ENCODE measurements at regions not wholly inside any gene's neighbourhood (a gene's known extent, or its start where the extent isn't known, plus 50 kb on each side); places are given as distances from the start of the nearest gene placed in this dataset.
A peak's percentile ranks its signal among the peaks of the same experiment; 100 is the strongest.
"Not testable (repeated sequence)": the region's sequence is repeated elsewhere in the genome, so short reads cannot be mapped to it uniquely, and the experiment has no call there.

GRCh38 chr17:72572604-72573491 lies 452.0 kb downstream of the SOX9 start:
- H3K27me3 Mint-ChIP-seq: peaks cover 6 to 8% of the 10 kb centered on the region in 2 donors
- no peaks in the 10 kb centered on the region for H3K9me3 ChIP-seq (ENCODE audit: control insufficient read depth in 1 of 2, low read length in 2 of 2)
- CTCF ChIA-PET (ENCODE audit: partially characterized antibody): no interaction called here
- intact Hi-C loops (cut with micrococcal nuclease): no loop called here
- POLR2A ChIA-PET (ENCODE audit: partially characterized antibody): no interaction called here
- H3K4me3 ChIP-seq (ENCODE audit: low read length in 2 of 2): no peak overlapping the region
- no peaks in the 10 kb centered on the region for H3K36me3 ChIP-seq (ENCODE audit: insufficient read depth, low read length)
- H3K9me3 Mint-ChIP-seq: no peaks in the 10 kb centered on the region
- H3K4me1 Mint-ChIP-seq: peaks cover 0 to 3% (median under 1%) of the 10 kb centered on the region in 4 donors
- no peaks in the 10 kb centered on the region for H3K4me1 ChIP-seq (ENCODE audit: insufficient read depth, low read length)
- H3K27ac ChIP-seq (ENCODE audit: low read depth, low read length): no peak overlapping the region
- H3K36me3 Mint-ChIP-seq: no peaks in the 10 kb centered on the region
- DNase-seq: no peak
- no peak overlapping the region for H3K4me3 Mint-ChIP-seq
- H3K27ac Mint-ChIP-seq: no peak overlapping the region
- no peaks in the 10 kb centered on the region for H3K27me3 ChIP-seq (ENCODE audit: insufficient read depth, low read length)

- H3K4me1 Mint-ChIP-seq; intact Hi-C loops (cut with micrococcal nuclease); CTCF ChIA-PET (ENCODE audit: partially characterized antibody): not testable (repeated sequence)
Observed at GRCh38 chr17:72573492-72573801, 452.6 kb downstream of the SOX9 start.

GRCh38 chr17:72574675-72575510 lies 454.1 kb downstream of the SOX9 start:
- Histone ChIP-seq H3K27me3 (ENCODE audit: insufficient read depth, low read length) (no peaks in the 10 kb centered on the region), H3K4me1 (ENCODE audit: insufficient read depth, low read length) (no peaks in the 10 kb centered on the region), H3K27ac (ENCODE audit: low read depth, low read length) (no peak overlapping the region), H3K4me3 (ENCODE audit: low read length in 2 of 2) (no peak overlapping the region), H3K36me3 (ENCODE audit: insufficient read depth, low read length) (no peaks in the 10 kb centered on the region), H3K9me3 (ENCODE audit: control insufficient read depth in 1 of 2, low read length in 2 of 2) (no peaks in the 10 kb centered on the region)
- POLR2A ChIA-PET (ENCODE audit: partially characterized antibody): no interaction called here
- intact Hi-C loops (cut with micrococcal nuclease): no loop called here
- H3K9me3 Mint-ChIP-seq: no peaks in the 10 kb centered on the region
- peaks cover 0 to 3% (median under 1%) of the 10 kb centered on the region in 4 donors for H3K4me1 Mint-ChIP-seq
- H3K4me3 Mint-ChIP-seq: no peak overlapping the region
- H3K36me3 Mint-ChIP-seq: no peaks in the 10 kb centered on the region
- CTCF ChIA-PET (ENCODE audit: partially characterized antibody): interaction anchor here (1.5 kb wide), 1 partner anchor 18 kb away, joined by 6 read pairs; no protein-coding TSS in a partner anchor
- H3K27ac Mint-ChIP-seq: no peak overlapping the region
- peaks cover 6 to 8% of the 10 kb centered on the region in 2 donors for H3K27me3 Mint-ChIP-seq
- DNase-seq: no peak

More at GRCh38 chr17:72573492-72573801, 452.6 kb downstream of the SOX9 start:
- H3K9me3 ChIP-seq (ENCODE audit: control insufficient read depth in 1 of 2, low read length in 2 of 2); DNase-seq; H3K36me3 ChIP-seq (ENCODE audit: insufficient read depth, low read length); H3K27me3 ChIP-seq (ENCODE audit: insufficient read depth, low read length); H3K4me1 ChIP-seq (ENCODE audit: insufficient read depth, low read length); H3K36me3 Mint-ChIP-seq; H3K27me3 Mint-ChIP-seq; POLR2A ChIA-PET (ENCODE audit: partially characterized antibody); H3K27ac ChIP-seq (ENCODE audit: low read depth, low read length); H3K27ac Mint-ChIP-seq; H3K4me3 ChIP-seq (ENCODE audit: low read length in 2 of 2); H3K9me3 Mint-ChIP-seq; H3K4me3 Mint-ChIP-seq: not testable (repeated sequence)

GRCh38 chr17:72575542-72576233 lies 454.9 kb downstream of the SOX9 start:
- Histone ChIP-seq H3K9me3 (ENCODE audit: control insufficient read depth in 1 of 2, low read length in 2 of 2) (no peaks in the 10 kb centered on the region), H3K27me3 (ENCODE audit: insufficient read depth, low read length) (no peaks in the 10 kb centered on the region), H3K27ac (ENCODE audit: low read depth, low read length) (no peak overlapping the region), H3K4me3 (ENCODE audit: low read length in 2 of 2) (no peak overlapping the region), H3K4me1 (ENCODE audit: insufficient read depth, low read length) (no peaks in the 10 kb centered on the region), H3K36me3 (ENCODE audit: insufficient read depth, low read length) (no peaks in the 10 kb centered on the region)
- peak overlapping the region in 1 of 7 donors; percentile 56 for H3K27ac Mint-ChIP-seq
- no peaks in the 10 kb centered on the region for H3K36me3 Mint-ChIP-seq
- DNase-seq: no peak
- intact Hi-C loops (cut with micrococcal nuclease): no loop called here
- ChIA-PET CTCF (ENCODE audit: partially characterized antibody) (interaction anchor here (1.5 kb wide), 1 partner anchor 19 kb away, joined by 6 read pairs; no protein-coding TSS in a partner anchor), POLR2A (ENCODE audit: partially characterized antibody) (no interaction called here)
- H3K4me1 Mint-ChIP-seq: peaks cover 0 to 3% (median under 1%) of the 10 kb centered on the region in 4 donors
- no peak overlapping the region for H3K4me3 Mint-ChIP-seq
- peaks cover 6 to 8% of the 10 kb centered on the region in 2 donors for H3K27me3 Mint-ChIP-seq
- no peaks in the 10 kb centered on the region for H3K9me3 Mint-ChIP-seq

- CTCF ChIA-PET (ENCODE audit: partially characterized antibody): interaction anchor here (1.5 kb wide), 1 partner anchor 19 kb away, joined by 6 read pairs; no protein-coding TSS in a partner anchor
- POLR2A ChIA-PET (ENCODE audit: partially characterized antibody): no interaction called here
Observed at GRCh38 chr17:72576289-72576759, 455.5 kb downstream of the SOX9 start.

GRCh38 chr17:72578817-72579470 lies 458.1 kb downstream of the SOX9 start:
- POLR2A ChIA-PET (ENCODE audit: partially characterized antibody): interaction anchor here (1.3 kb wide), 1 partner anchor 14 kb away, joined by 3 read pairs; no protein-coding TSS in a partner anchor
- H3K27me3 Mint-ChIP-seq: peaks cover 7 to 8% of the 10 kb centered on the region in 2 donors
- DNase-seq: no peak
- no peaks in the 10 kb centered on the region for H3K36me3 ChIP-seq (ENCODE audit: insufficient read depth, low read length)
- H3K27ac Mint-ChIP-seq: no peak overlapping the region
- no peak overlapping the region for H3K4me3 Mint-ChIP-seq
- H3K4me3 ChIP-seq (ENCODE audit: low read length in 2 of 2): no peak overlapping the region
- H3K27ac ChIP-seq (ENCODE audit: low read depth, low read length): no peak overlapping the region
- intact Hi-C loops (cut with micrococcal nuclease): no loop called here
- H3K27me3 ChIP-seq (ENCODE audit: insufficient read depth, low read length): no peaks in the 10 kb centered on the region
- H3K9me3 Mint-ChIP-seq: no peaks in the 10 kb centered on the region
- CTCF ChIA-PET (ENCODE audit: partially characterized antibody): interaction anchor here (1.1 to 2.9 kb wide), 2 partner anchors 17 to 22 kb away, joined by 3 to 8 read pairs; no protein-coding TSS in a partner anchor
- H3K4me1 Mint-ChIP-seq: peaks cover 0 to 3% (median 0%) of the 10 kb centered on the region in 4 donors
- H3K9me3 ChIP-seq (ENCODE audit: control insufficient read depth in 1 of 2, low read length in 2 of 2): no peaks in the 10 kb centered on the region
- H3K4me1 ChIP-seq (ENCODE audit: insufficient read depth, low read length): no peaks in the 10 kb centered on the region
- H3K36me3 Mint-ChIP-seq: no peaks in the 10 kb centered on the region

More at GRCh38 chr17:72576289-72576759, 455.5 kb downstream of the SOX9 start:
- Mint-ChIP-seq H3K36me3 (no peaks in the 10 kb centered on the region), H3K4me3 (no peak overlapping the region), H3K27me3 (peaks cover 6 to 8% of the 10 kb centered on the region in 2 donors), H3K27ac (no peak overlapping the region), H3K9me3 (no peaks in the 10 kb centered on the region), H3K4me1 (peaks cover 0 to 3% (median under 1%) of the 10 kb centered on the region in 4 donors)
- intact Hi-C loops (cut with micrococcal nuclease): no loop called here
- Histone ChIP-seq H3K27ac (ENCODE audit: low read depth, low read length) (no peak overlapping the region), H3K4me1 (ENCODE audit: insufficient read depth, low read length) (no peaks in the 10 kb centered on the region), H3K27me3 (ENCODE audit: insufficient read depth, low read length) (no peaks in the 10 kb centered on the region), H3K9me3 (ENCODE audit: control insufficient read depth in 1 of 2, low read length in 2 of 2) (no peaks in the 10 kb centered on the region), H3K4me3 (ENCODE audit: low read length in 2 of 2) (no peak overlapping the region), H3K36me3 (ENCODE audit: insufficient read depth, low read length) (no peaks in the 10 kb centered on the region)
- no peak for DNase-seq

All from CD4-positive, alpha-beta memory T cell (primary cell).